OCI-LY7 (cell line): ENCODE measurements at regions not wholly inside any gene's neighbourhood (a gene's known extent, or its start where the extent isn't known, plus 50 kb on each side); places are given as distances from the start of the nearest gene placed in this dataset.

ENCODE experiments used
- CTCF ChIP-seq: fragments of 200-600 bp; sonication (generic); conservative IDR thresholded peaks from 2 replicates; pipeline ENCODE4 v1.5.1; 2014; ENCODE audit warnings: mild to moderate bottlenecking, antibody characterized with exemption, low read length, moderate library complexity, mixed read lengths
- EZH2phosphoT487 ChIP-seq: fragments of 200-600 bp; sonication (generic); IDR thresholded peaks from 2 replicates; pipeline ENCODE4 v1.6.1; 2018; ENCODE audit warnings: low read depth, borderline replicate concordance, mild to moderate bottlenecking, mixed run types, antibody characterized with exemption, low read length, moderate library complexity, mixed read lengths

DNA sequence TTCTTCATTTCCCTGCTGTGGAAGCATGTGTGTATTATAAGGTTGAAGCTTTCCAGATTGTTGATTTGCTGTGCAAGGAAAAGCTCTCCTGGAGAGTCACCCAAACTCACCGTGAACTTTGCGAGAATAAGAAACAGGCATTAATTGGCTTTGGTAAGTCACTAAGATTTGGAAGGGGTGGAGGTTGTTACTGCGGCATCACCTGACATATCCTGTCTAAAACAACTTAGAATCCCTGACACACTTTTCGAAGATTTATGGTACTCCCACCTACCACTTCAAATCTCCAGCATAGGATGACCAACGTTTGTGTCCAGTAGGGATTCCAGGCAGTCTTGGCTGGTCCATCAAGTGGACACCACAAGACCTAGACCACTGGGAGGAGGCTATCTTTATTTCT, 518.3 kb downstream of the MN1 start:
- TF ChIP-seq CTCF (no peak), EZH2phosphoT487 (no peak)
